HG03520 (cell line): ENCODE measurements at regions not wholly inside any gene's neighbourhood (a gene's known extent, or its start where the extent isn't known, plus 50 kb on each side); places are given as distances from the start of the nearest gene placed in this dataset.

Experiments used
- ATAC-seq: cut with Tn5 transposase; IDR thresholded peaks from one replicate; pipeline ENCODE4 v1.9.1; 2021; ENCODE audit warnings: mild to moderate bottlenecking, moderate library complexity; ENCODE audit not compliant: unreplicated experiment

- no peak for ATAC-seq
Observed at GRCh38 chr3:190252080-190252479, 70.2 kb downstream of the CLDN1 start.

GRCh38 chr3:190249414-190249813 lies 72.8 kb downstream of the CLDN1 start:
- no peak for ATAC-seq

GRCh38 chr3:190242147-190242546 lies 80.1 kb downstream of the CLDN1 start:
- no peak for ATAC-seq

- ATAC-seq, result no peak
Observed at GRCh38 chr3:190239325-190239724, 82.9 kb downstream of the CLDN1 start.

- no peak for ATAC-seq
Observed at GRCh38 chr3:190238871-190239270, 83.4 kb downstream of the CLDN1 start.

- ATAC-seq, result no peak
Observed at GRCh38 chr3:190234621-190235020, 87.6 kb downstream of the CLDN1 start.

- ATAC-seq, result no peak
Observed at GRCh38 chr3:190229632-190230424, 92.4 kb downstream of the CLDN1 start.

GRCh38 chr3:190227064-190227463 lies 95.2 kb downstream of the CLDN1 start:
- no peak for ATAC-seq

- no peak for ATAC-seq
Observed at GRCh38 chr3:190224863-190225692, 97.2 kb downstream of the CLDN1 start.

- ATAC-seq, result no peak
Observed at GRCh38 chr3:190224456-190224855, 97.8 kb downstream of the CLDN1 start.

GRCh38 chr3:190222916-190223315 lies 99.3 kb downstream of the CLDN1 start:
- no peak for ATAC-seq

- ATAC-seq, result no peak
Observed at GRCh38 chr3:190222360-190222759, 99.9 kb downstream of the CLDN1 start.

- no peak for ATAC-seq
Observed at GRCh38 chr3:190220362-190220761, 99.7 kb upstream of the P3H2 start.

GRCh38 chr3:190217081-190217480 lies 96.4 kb upstream of the P3H2 start:
- no peak for ATAC-seq

GRCh38 chr3:190213727-190214126 lies 93.0 kb upstream of the P3H2 start:
- no peak for ATAC-seq

- no peak for ATAC-seq
Observed at GRCh38 chr3:190210608-190211007, 89.9 kb upstream of the P3H2 start.

- ATAC-seq, result no peak
Observed at GRCh38 chr3:190209533-190209932, 88.8 kb upstream of the P3H2 start.

GRCh38 chr3:190208196-190208595 lies 87.5 kb upstream of the P3H2 start:
- no peak for ATAC-seq

- peak; percentile 81 for ATAC-seq
Observed at GRCh38 chr3:190205739-190206138, 85.0 kb upstream of the P3H2 start.

GRCh38 chr3:190204200-190204599 lies 83.5 kb upstream of the P3H2 start:
- ATAC-seq, result no peak

- ATAC-seq, result no peak
Observed at GRCh38 chr3:190197346-190197763, 76.7 kb upstream of the P3H2 start.

- no peak for ATAC-seq
Observed at GRCh38 chr3:190194506-190194905, 73.8 kb upstream of the P3H2 start.
